ENCODE measurements at regions not wholly inside any gene's neighbourhood (a gene's known extent, or its start where the extent isn't known, plus 50 kb on each side); places are given as distances from the start of the nearest gene placed in this dataset.
A peak's percentile ranks its signal among the peaks of the same experiment; 100 is the strongest.

DNA sequence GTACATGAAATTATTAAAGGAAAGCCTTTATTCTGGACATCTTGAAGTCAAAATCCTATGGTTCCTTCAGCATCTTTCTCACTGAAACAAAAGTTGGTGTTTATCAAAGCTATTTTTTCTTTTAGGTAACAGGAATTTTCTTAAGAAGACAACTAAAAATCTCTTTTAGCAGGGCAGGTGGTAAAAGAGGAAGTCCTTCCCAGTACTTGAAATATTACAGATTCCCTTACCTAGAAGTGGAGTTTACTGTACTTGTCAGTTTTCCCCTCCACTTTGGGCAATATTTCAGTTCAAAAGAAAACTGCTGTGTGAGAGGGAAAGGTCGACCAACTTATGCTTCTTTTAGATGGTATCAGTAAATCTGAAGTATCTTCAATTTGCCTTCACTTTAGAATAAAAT, 64.3 kb upstream of the TDRD3 start (continued):
- TF ChIP-seq, protein P1, sequence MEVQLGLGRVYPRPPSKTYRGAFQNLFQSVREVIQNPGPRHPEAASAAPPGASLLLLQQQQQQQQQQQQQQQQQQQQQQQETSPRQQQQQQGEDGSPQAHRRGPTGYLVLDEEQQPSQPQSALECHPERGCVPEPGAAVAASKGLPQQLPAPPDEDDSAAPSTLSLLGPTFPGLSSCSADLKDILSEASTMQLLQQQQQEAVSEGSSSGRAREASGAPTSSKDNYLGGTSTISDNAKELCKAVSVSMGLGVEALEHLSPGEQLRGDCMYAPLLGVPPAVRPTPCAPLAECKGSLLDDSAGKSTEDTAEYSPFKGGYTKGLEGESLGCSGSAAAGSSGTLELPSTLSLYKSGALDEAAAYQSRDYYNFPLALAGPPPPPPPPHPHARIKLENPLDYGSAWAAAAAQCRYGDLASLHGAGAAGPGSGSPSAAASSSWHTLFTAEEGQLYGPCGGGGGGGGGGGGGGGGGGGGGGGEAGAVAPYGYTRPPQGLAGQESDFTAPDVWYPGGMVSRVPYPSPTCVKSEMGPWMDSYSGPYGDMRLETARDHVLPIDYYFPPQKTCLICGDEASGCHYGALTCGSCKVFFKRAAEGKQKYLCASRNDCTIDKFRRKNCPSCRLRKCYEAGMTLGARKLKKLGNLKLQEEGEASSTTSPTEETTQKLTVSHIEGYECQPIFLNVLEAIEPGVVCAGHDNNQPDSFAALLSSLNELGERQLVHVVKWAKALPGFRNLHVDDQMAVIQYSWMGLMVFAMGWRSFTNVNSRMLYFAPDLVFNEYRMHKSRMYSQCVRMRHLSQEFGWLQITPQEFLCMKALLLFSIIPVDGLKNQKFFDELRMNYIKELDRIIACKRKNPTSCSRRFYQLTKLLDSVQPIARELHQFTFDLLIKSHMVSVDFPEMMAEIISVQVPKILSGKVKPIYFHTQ (CRISPR knock-in tag; IDR thresholded peaks at IDR 0.05), result no peak
- TF ChIP-seq ATF3 (CRISPR knock-in tag; conservative IDR thresholded peaks at IDR 0.05), result no peak
- TF ChIP-seq TEAD1 (CRISPR knock-in tag; IDR thresholded peaks at IDR 0.05), result no peak
- TF ChIP-seq AFF4 (CRISPR knock-in tag; IDR thresholded peaks at IDR 0.05; ENCODE audit: borderline replicate concordance), result no peak
- no peak for TF ChIP-seq TP53 (CRISPR knock-in tag; IDR thresholded peaks at IDR 0.05)

DNA sequence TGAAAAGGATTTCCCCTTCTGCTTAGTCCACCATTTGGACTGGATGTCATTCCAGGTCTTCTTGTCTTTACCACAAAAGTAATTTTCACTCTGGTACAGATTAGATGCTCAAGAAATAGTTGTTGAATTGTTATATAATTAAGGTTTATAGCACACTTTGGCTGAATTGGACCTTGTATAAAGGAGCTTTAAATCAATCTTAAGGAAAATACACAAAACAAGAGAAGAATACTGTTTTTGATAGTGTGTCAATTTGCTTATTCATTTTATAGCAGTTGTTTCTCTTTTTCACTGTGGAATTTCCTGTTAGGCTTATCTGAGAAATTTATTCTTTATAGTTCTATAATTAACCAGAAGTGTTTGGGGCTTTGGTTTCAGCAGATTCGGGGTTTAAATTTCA, 62.7 kb upstream of the TDRD3 start:
- Mint-ChIP-seq H3K9me3 (peaks cover 5% of the 10 kb centered on the region), H3K27ac (no peak overlapping the region), H3K36me3 (peaks cover 4% of the 10 kb centered on the region; the same call in 1 of the 2 replicates), H3K4me3 (no peak overlapping the region), H3K4me1 (peaks cover 20% of the 10 kb centered on the region), H3K27me3 (ENCODE audit: low read depth) (no peaks in the 10 kb centered on the region)
- ATAC-seq (no peak), DNase-seq (ENCODE audit: low spot score) (no peak)
- CTCF ChIA-PET, result interaction anchor here (2.2 kb wide), 1 partner anchor 97 kb away, joined by 10 read pairs; no protein-coding TSS in a partner anchor
- TF ChIP-seq OVOL2 (CRISPR knock-in tag; IDR thresholded peaks at IDR 0.05; ENCODE audit: borderline replicate concordance) (no peak), TEAD1 (CRISPR knock-in tag; IDR thresholded peaks at IDR 0.05) (no peak), TCF7 (CRISPR knock-in tag; IDR thresholded peaks at IDR 0.05; ENCODE audit: low read depth) (no peak), TP53 (CRISPR knock-in tag; IDR thresholded peaks at IDR 0.05) (no peak), ZNF396 (CRISPR knock-in tag; IDR thresholded peaks at IDR 0.05; ENCODE audit: borderline replicate concordance) (no peak), USF1 (CRISPR knock-in tag; IDR thresholded peaks at IDR 0.05) (no peak), KAT7 (CRISPR knock-in tag; IDR thresholded peaks at IDR 0.05; ENCODE audit: borderline replicate concordance) (no peak)
- TF ChIP-seq, protein P2, sequence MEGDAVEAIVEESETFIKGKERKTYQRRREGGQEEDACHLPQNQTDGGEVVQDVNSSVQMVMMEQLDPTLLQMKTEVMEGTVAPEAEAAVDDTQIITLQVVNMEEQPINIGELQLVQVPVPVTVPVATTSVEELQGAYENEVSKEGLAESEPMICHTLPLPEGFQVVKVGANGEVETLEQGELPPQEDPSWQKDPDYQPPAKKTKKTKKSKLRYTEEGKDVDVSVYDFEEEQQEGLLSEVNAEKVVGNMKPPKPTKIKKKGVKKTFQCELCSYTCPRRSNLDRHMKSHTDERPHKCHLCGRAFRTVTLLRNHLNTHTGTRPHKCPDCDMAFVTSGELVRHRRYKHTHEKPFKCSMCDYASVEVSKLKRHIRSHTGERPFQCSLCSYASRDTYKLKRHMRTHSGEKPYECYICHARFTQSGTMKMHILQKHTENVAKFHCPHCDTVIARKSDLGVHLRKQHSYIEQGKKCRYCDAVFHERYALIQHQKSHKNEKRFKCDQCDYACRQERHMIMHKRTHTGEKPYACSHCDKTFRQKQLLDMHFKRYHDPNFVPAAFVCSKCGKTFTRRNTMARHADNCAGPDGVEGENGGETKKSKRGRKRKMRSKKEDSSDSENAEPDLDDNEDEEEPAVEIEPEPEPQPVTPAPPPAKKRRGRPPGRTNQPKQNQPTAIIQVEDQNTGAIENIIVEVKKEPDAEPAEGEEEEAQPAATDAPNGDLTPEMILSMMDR (IDR thresholded peaks at IDR 0.05), result no peak
- POLR2A ChIA-PET, result no interaction called here

DNA sequence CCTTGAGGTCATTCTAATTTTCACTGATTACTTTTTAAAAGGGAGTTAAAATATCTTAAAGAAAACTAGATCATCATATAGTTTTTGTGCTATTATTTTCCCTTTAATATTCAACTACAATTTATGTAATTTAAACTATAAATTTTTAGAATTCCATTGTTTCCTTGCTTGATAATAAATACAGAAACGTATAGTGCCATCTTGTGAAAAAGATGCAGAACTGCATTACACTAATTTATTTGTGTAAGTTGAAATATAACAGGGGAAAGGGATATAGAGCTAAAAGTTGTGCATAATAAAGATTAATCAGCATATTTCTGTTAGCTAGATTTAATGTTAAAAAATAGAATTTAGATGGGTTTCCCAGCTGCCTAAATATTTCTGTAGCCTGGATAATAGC, 61.5 kb upstream of the TDRD3 start:
- no peak overlapping the region for H3K27ac Mint-ChIP-seq
- TF ChIP-seq, protein P1 (CRISPR knock-in tag; IDR thresholded peaks at IDR 0.05), result no peak
- TF ChIP-seq EMX1 (CRISPR knock-in tag; IDR thresholded peaks at IDR 0.05) (no peak), GABPB1 (CRISPR knock-in tag; IDR thresholded peaks at IDR 0.05) (no peak), RORB (CRISPR knock-in tag; IDR thresholded peaks at IDR 0.05) (no peak)
- TF ChIP-seq, protein P2 (IDR thresholded peaks at IDR 0.05), result peak; percentile 52; the same call in 1 of the 2 replicates
- DNase-seq (ENCODE audit: low spot score), result no peak
- ATAC-seq, result no peak
- H3K9me3 Mint-ChIP-seq, result peaks cover 5% of the 10 kb centered on the region
- H3K4me1 Mint-ChIP-seq, result peaks cover 22% of the 10 kb centered on the region
- no peaks in the 10 kb centered on the region for H3K27me3 Mint-ChIP-seq (ENCODE audit: low read depth)
- ChIA-PET CTCF (interaction anchor here (0.6 to 2.2 kb wide), 5 partner anchors 10 to 655 kb away, joined by 3 to 10 read pairs (median 3); no protein-coding TSS in a partner anchor), POLR2A (no interaction called here)
- H3K4me3 Mint-ChIP-seq, result no peak overlapping the region
- H3K36me3 Mint-ChIP-seq, result peaks cover 4% of the 10 kb centered on the region; the same call in 1 of the 2 replicates
